Activated T-helper 17 cell treated with anti-CD3 and anti-CD28 coated beads, Interleukin-2, amount 50 U/mL, for 72 hours (primary cell): ENCODE measurements at regions not wholly inside any gene's neighbourhood (a gene's known extent, or its start where the extent isn't known, plus 50 kb on each side); places are given as distances from the start of the nearest gene placed in this dataset.
"Not testable (repeated sequence)": the region's sequence is repeated elsewhere in the genome, so short reads cannot be mapped to it uniquely, and the experiment has no call there.

ENCODE experiments used
- ATAC-seq: fragments of 150-1000 bp; cut with Tn5 transposase; replicated peaks from 2 replicates; pipeline ENCODE4 v1.10.0; 2021; ENCODE audit warnings: mild to moderate bottlenecking, moderate library complexity
- H3K27ac Mint-ChIP-seq: one replicate; pipeline ENCODE4 v1.8.0; 2022; ENCODE audit warnings: mixed read lengths
- H3K27me3 Mint-ChIP-seq: one replicate; pipeline ENCODE4 v1.8.0; 2022; ENCODE audit warnings: mixed read lengths
- H3K36me3 Mint-ChIP-seq: one replicate; pipeline ENCODE4 v1.8.0; 2022; ENCODE audit warnings: low read depth, mild to moderate bottlenecking, mixed read lengths
- H3K4me1 Mint-ChIP-seq: one replicate; pipeline ENCODE4 v1.8.0; 2022; ENCODE audit warnings: mixed read lengths
- H3K4me3 Mint-ChIP-seq: one replicate; pipeline ENCODE4 v1.8.0; 2022; ENCODE audit warnings: mild to moderate bottlenecking, mixed read lengths
- H3K9me3 Mint-ChIP-seq: one replicate; pipeline ENCODE4 v1.8.0; 2022; ENCODE audit warnings: mixed read lengths

DNA sequence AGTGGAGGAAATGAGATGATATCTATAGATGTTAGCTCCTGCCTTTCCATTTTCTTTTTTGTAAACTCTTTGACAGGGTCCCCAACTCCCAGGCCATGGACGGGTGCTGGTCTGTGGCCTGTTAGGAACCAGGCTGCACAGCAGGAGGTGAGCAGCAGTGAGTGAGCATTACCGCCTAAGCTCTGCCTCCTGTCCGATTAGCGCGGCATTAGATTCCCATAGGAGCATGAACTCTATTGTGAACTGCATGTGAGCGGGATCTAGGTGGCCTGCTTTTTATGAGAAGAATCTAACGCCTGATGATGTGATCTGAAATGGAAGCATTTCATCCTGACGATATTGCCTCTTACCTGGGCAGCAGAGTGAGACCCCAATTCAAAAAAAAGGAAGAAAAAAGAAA is 56.8 kb upstream of the CHD2 start:
- peak overlapping the region; percentile 84 for H3K4me3 Mint-ChIP-seq
- no peaks in the 10 kb centered on the region for H3K27me3 Mint-ChIP-seq
- H3K36me3 Mint-ChIP-seq: no peaks in the 10 kb centered on the region

DNA sequence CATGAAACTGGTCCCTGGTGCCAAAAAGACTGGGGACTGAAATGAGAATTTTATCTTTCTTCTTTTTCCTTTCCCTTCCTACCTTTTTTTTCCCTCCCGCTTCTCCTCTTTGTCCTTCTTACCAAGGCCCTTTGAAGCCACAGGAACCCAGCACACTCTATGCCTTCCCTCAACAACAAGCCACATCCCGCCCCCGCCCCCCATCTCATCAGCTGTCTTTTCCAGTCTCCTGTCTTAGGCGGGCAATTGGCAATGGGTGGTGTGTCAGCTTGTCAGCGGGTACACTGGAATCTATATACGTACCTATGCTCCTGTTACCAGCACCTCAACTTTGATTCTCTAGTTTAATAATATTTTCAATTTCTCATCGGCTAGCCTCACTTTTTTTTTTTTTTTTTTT is 56.3 kb upstream of the CHD2 start:
- Mint-ChIP-seq H3K9me3 (no peaks in the 10 kb centered on the region), H3K4me1 (peaks cover 27% of the 10 kb centered on the region), H3K27ac (peak overlapping the region; percentile 94), H3K36me3 (no peaks in the 10 kb centered on the region), H3K4me3 (peak overlapping the region; percentile 84), H3K27me3 (no peaks in the 10 kb centered on the region)
- peak; percentile 23 for ATAC-seq

More for the DNA sequence above, 56.8 kb upstream of the CHD2 start:
- no peak for ATAC-seq
- H3K27ac Mint-ChIP-seq: peak overlapping the region; percentile 94
- H3K9me3 Mint-ChIP-seq: no peaks in the 10 kb centered on the region
- H3K4me1 Mint-ChIP-seq: peaks cover 29% of the 10 kb centered on the region

DNA sequence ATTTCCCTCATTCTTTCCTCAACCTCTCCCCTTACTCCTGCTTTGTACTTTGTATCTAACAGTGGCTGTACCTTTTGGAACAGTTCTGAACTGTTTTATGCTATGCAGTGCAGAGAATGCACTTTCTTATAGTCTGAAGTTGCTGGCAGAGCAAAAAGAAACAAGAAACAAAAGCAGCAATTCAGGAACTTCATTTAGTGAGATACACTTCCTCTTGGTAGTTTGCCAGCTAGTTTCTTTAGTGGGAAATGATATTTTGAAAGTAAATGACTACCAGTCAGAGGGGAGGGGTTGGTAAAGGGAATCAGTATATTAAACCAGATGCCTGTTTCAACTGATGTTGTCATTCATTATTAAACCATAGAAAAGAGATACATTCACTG is 55.0 kb upstream of the CHD2 start:
- ATAC-seq: peak; percentile 51
- H3K4me1 Mint-ChIP-seq: peaks cover 23% of the 10 kb centered on the region
- no peaks in the 10 kb centered on the region for H3K9me3 Mint-ChIP-seq
- no peaks in the 10 kb centered on the region for H3K27me3 Mint-ChIP-seq
- peak overlapping the region; percentile 94 for H3K27ac Mint-ChIP-seq
- peak overlapping the region; percentile 84 for H3K4me3 Mint-ChIP-seq
- H3K36me3 Mint-ChIP-seq: no peaks in the 10 kb centered on the region

DNA sequence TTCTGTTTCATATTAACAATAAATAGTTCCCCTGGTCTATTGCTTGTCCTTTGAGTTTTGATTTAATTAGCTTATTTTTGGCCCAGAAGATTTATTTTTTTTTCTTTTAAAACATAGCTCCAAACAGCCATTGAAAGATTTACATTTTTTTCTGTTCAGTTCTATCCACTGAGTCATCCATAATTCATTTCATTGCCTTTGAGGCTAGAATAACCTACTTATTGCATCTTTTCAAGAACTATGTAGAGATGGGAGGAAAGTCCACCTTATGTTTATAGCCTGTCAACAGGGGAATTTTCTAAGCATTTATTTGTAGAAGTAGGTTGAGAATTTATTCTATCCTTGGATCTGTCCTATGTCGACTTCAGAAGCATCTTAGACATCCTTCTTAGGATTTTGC is 53.4 kb upstream of the CHD2 start:
- H3K27me3 Mint-ChIP-seq: no peaks in the 10 kb centered on the region
- no peak for ATAC-seq
- H3K4me3 Mint-ChIP-seq: peak overlapping the region; percentile 84
- H3K36me3 Mint-ChIP-seq: no peaks in the 10 kb centered on the region
- H3K27ac Mint-ChIP-seq: peak overlapping the region; percentile 62
- H3K9me3 Mint-ChIP-seq: no peaks in the 10 kb centered on the region
- peaks cover 23% of the 10 kb centered on the region for H3K4me1 Mint-ChIP-seq

DNA sequence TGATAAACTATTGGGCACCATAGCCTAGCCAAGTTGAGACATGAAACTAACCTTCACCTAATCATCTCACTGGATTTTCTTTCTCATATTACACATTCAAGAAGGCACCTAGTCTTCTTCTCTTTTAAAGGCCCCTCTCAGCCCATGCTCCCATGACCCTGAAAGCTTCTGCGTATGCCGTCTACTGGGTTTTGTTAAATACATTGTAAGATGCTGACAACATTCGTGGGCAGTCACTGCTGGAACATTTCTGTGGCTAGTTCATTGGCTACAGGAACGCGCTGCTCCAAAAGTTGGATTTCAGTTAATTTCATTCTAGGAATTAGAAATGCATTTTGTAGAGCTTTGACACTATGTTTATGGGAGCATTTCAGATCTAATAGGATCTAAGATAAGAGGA is 52.3 kb upstream of the CHD2 start:
- H3K4me1 Mint-ChIP-seq: peaks cover 23% of the 10 kb centered on the region
- H3K27me3 Mint-ChIP-seq: no peaks in the 10 kb centered on the region
- peak overlapping the region; percentile 63 for H3K4me3 Mint-ChIP-seq
- H3K27ac Mint-ChIP-seq: peak overlapping the region; percentile 62
- ATAC-seq: no peak
- no peaks in the 10 kb centered on the region for H3K9me3 Mint-ChIP-seq
- no peaks in the 10 kb centered on the region for H3K36me3 Mint-ChIP-seq

DNA sequence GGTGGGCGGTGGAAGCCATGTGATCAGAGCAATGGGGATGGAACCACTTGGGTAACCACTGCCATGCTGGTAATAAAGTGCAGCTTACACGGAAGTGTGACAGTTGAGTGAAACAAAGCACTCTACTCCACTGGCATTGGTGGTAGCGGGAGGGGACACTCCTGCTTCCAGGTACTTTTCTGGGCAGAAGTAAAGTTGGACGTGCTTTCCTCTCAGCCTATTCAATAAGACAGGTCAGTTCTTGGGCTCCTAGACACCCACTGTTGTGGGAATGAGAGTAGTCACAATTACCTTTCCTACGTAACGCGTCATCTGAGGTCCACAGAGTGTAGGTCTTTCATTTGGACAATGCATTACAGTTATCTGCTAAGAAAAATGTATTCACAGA is 51.7 kb upstream of the CHD2 start:
- H3K4me1 Mint-ChIP-seq: peaks cover 25% of the 10 kb centered on the region
- H3K9me3 Mint-ChIP-seq: no peaks in the 10 kb centered on the region
- peak overlapping the region; percentile 69 for H3K27ac Mint-ChIP-seq
- no peaks in the 10 kb centered on the region for H3K36me3 Mint-ChIP-seq
- no peaks in the 10 kb centered on the region for H3K27me3 Mint-ChIP-seq
- H3K4me3 Mint-ChIP-seq: peak overlapping the region; percentile 63
- no peak for ATAC-seq

DNA sequence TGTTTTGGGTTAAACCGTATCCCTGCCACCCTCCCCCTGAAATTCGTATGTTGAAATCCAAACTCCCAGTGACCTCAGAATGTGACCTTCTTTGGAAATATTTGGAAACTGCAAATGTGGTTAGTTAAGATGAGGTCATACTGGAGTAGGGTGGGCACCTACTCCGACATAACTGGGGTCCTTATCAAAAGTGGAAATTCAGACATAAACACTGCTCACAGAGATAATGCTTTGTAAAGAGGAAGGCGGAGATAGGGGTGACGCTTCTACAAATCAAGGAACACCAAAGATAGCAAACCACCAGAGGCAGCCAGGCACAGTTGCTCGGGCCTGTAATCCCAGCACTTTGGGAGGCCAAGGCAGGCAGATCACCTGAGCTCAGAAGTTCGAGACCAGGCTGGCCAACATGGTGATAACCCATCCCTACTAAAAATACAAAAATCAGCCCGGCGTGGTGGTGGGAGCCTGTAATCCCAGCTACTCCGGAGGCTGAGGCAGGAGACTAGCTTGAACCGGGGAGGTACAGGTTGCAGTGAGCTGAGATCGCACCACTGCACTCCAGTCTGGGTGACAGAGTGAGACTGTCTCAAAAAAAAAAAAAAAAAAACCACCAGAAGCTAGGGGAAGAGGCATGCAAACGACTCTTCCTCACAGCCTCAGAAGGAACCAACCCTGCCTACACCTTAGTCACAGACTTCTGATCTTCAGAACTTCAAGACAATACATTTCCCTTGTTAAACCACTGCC is 51.1 kb upstream of the CHD2 start:
- Mint-ChIP-seq H3K9me3 (no peaks in the 10 kb centered on the region), H3K36me3 (no peaks in the 10 kb centered on the region), H3K4me3 (peak overlapping the region; percentile 63), H3K27me3 (no peaks in the 10 kb centered on the region), H3K27ac (peak overlapping the region; percentile 69), H3K4me1 (peaks cover 22% of the 10 kb centered on the region)
- ATAC-seq: peak; percentile 95

DNA sequence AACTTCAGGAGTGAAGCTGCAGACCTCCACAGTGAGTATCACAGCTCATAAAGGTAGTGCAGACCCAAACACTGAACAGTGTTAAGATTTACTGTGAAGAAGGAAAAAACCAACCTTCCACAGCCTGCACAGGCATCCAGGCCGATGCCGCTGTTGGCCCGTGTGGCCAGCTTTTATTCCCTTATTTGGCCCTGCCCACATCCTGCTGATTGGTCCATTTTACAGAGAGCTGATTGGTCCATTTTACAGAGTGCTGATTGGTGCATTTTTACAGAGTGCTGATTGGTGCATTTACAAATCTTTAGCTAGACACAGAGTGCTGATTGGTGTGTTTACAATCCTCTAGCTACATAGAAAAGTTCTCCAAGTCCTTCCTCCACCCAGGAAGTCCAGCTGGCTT is 49.9 kb upstream of the CHD2 start:
- not testable (repeated sequence) for H3K36me3 Mint-ChIP-seq, H3K9me3 Mint-ChIP-seq, H3K27me3 Mint-ChIP-seq, ATAC-seq
- peaks cover 16% of the 10 kb centered on the region for H3K4me1 Mint-ChIP-seq
- peak overlapping the region; percentile 69 for H3K27ac Mint-ChIP-seq
- H3K4me3 Mint-ChIP-seq: peak overlapping the region; percentile 63
